Effector memory CD4-positive, alpha-beta T cell (primary cell): ENCODE measurements at regions not wholly inside any gene's neighbourhood (a gene's known extent, or its start where the extent isn't known, plus 50 kb on each side); places are given as distances from the start of the nearest gene placed in this dataset.

Experiments
- DNase-seq, 3 donors: peaks; one replicate each; pipeline ENCODE4 v3.0.0-alpha.2; 2020
- H3K27ac ChIP-seq: 2 replicates; pipeline ENCODE4 v1.7.0; 2013; ENCODE audit warnings: mild to moderate bottlenecking, low read length, moderate library complexity; ENCODE audit not compliant: insufficient read depth, poor library complexity, severe bottlenecking
- H3K27me3 ChIP-seq: replicated peaks from 2 replicates; pipeline ENCODE4 v1.7.0; 2013; ENCODE audit warnings: mild to moderate bottlenecking, low read length; ENCODE audit not compliant: insufficient read depth, control insufficient read depth, poor library complexity, severe bottlenecking
- H3K36me3 ChIP-seq: 2 replicates; pipeline ENCODE4 v1.7.0; 2013; ENCODE audit warnings: mild to moderate bottlenecking, low read length, moderate library complexity; ENCODE audit not compliant: control insufficient read depth, insufficient read depth
- H3K4me1 ChIP-seq: 2 replicates; pipeline ENCODE4 v1.7.0; 2013; ENCODE audit warnings: low read length, mild to moderate bottlenecking; ENCODE audit not compliant: control insufficient read depth, insufficient read depth, poor library complexity, severe bottlenecking
- H3K4me3 ChIP-seq: 2 replicates; pipeline ENCODE4 v1.7.0; 2013; ENCODE audit warnings: low read length, low read depth, mild to moderate bottlenecking; ENCODE audit not compliant: insufficient read depth, poor library complexity, severe bottlenecking
- H3K9me3 ChIP-seq: 2 replicates; pipeline ENCODE4 v1.7.0; 2013; ENCODE audit warnings: mild to moderate bottlenecking, low read length, moderate library complexity; ENCODE audit not compliant: control insufficient read depth

DNA sequence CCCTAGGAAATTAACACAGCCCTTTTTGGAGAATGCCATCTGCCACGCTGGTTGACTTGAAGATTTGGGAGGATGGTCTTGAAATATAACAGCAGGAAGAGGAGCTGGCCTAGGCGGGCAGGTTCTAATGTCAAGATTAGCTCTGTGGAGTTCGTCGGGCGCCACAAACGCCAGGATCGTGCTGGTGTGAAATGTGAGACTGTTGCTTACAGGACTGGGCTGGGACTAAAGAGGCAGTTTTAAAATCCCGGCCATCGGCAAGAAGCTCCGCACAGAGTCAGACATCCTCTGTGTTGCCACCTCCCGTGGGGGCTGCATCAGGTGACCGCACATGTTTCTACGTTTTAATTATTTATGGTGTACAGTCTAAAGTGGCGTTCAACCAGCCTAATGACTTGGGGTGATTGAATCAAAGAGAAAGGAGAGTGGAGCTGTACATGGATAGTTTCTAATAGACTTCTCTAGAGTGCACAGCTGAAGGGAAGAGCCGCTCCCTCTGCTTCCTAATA, 99.4 kb upstream of the BCL11A start:
- Histone ChIP-seq H3K27ac (no peak overlapping the region), H3K27me3 (no peaks in the 10 kb centered on the region), H3K9me3 (no peaks in the 10 kb centered on the region), H3K36me3 (no peaks in the 10 kb centered on the region), H3K4me1 (no peaks in the 10 kb centered on the region), H3K4me3 (no peak overlapping the region)
- no peak for DNase-seq

- H3K27me3 ChIP-seq, result no peaks in the 10 kb centered on the region
- no peak overlapping the region for H3K4me3 ChIP-seq
- H3K9me3 ChIP-seq, result no peaks in the 10 kb centered on the region
- H3K4me1 ChIP-seq, result no peaks in the 10 kb centered on the region
- no peak overlapping the region for H3K27ac ChIP-seq
- no peaks in the 10 kb centered on the region for H3K36me3 ChIP-seq
- no peak for DNase-seq
These were observed 98.4 kb upstream of the PAPOLG start for GRCh38 chr2:60657673-60658072.

- no peak for DNase-seq
- no peaks in the 10 kb centered on the region for H3K9me3 ChIP-seq
- no peaks in the 10 kb centered on the region for H3K27me3 ChIP-seq
- H3K4me1 ChIP-seq, result no peaks in the 10 kb centered on the region
- no peak overlapping the region for H3K27ac ChIP-seq
- no peak overlapping the region for H3K4me3 ChIP-seq
- H3K36me3 ChIP-seq, result no peaks in the 10 kb centered on the region
These were observed 97.0 kb upstream of the PAPOLG start for GRCh38 chr2:60659026-60659425.

DNA sequence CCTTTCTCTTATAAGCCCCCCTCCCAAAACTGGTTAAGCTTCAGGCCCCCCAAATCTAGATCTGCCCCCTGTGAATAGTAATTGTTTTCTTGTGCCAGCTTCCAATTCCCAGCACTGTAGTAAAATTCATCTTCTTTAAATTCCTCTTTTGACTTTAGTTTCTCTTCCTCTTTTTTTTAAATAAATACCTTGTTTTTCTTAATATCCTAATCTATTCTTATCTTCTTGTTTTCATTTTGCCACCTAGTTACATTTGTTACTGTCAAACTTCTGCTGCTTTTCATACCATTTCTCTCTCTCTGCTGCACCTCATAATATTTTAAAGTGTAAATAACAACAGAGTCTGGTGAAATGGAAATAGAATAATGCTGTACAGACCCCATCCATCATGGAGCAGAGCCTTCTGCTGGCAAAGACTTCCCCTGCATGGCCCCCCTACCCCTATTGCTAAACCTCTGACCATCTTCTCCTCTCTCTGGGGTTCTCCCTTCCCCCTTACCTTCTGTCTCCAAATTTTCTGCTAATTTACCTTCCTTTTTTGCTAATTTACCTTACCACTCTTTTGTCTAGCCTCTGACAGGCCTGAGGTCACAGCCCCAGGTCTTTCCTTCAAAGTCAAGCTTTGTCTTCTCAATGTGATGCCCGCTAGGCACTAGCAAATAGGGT, 94.9 kb upstream of the PAPOLG start:
- no peak overlapping the region for H3K4me3 ChIP-seq
- no peak overlapping the region for H3K27ac ChIP-seq
- H3K9me3 ChIP-seq, result no peaks in the 10 kb centered on the region
- no peaks in the 10 kb centered on the region for H3K4me1 ChIP-seq
- no peaks in the 10 kb centered on the region for H3K27me3 ChIP-seq
- H3K36me3 ChIP-seq, result no peaks in the 10 kb centered on the region
- no peak for DNase-seq

DNA sequence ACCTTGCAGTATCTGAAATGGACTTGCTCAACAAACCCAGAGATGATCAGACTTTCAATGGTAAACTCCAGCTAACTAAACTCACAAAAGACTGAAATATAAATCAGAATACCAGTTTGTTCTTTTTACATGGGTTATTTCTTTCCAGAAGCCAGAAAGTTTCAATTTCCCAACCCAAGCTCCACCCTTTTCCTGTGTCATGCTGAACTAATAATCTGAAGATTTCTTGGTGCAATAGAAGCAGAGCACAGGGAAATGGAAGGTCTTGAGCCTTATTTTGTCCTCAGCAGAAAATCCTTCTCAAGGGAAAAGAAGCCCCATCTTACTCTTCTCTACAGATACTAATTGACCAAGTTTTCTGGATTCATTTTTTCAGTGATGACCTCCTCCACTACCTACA, 93.3 kb upstream of the PAPOLG start:
- Histone ChIP-seq H3K36me3 (no peaks in the 10 kb centered on the region), H3K27ac (no peak overlapping the region), H3K27me3 (no peaks in the 10 kb centered on the region), H3K4me1 (no peaks in the 10 kb centered on the region), H3K9me3 (no peaks in the 10 kb centered on the region), H3K4me3 (no peak overlapping the region)
- DNase-seq, result no peak

DNA sequence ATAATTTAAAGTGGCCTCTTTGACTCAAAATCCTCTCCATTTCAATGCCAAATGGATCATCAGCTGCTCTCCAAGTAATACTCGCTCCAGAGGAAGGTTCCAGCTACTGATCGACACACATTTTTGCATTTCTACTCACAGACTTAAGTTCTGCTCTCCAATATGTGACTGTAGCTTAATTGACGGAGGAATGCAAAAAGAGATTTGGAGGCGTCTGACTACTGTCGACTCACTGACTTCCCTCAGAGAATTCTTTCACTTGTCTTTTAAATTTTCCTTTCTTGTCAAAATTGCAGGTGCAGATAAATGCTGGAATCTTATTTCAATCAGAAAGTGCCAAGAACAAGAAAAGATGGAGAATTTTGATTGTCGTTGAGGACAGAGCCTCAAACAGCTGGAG, 84.1 kb upstream of the PAPOLG start:
- H3K4me3 ChIP-seq, result no peak overlapping the region
- no peaks in the 10 kb centered on the region for H3K27me3 ChIP-seq
- no peak overlapping the region for H3K27ac ChIP-seq
- no peaks in the 10 kb centered on the region for H3K9me3 ChIP-seq
- H3K36me3 ChIP-seq, result no peaks in the 10 kb centered on the region
- no peaks in the 10 kb centered on the region for H3K4me1 ChIP-seq
- DNase-seq, result no peak

- DNase-seq, result peak; percentile 34 to 57 (median 44)
- H3K9me3 ChIP-seq, result no peaks in the 10 kb centered on the region
These were observed 81.4 kb upstream of the PAPOLG start for GRCh38 chr2:60674524-60675165.

DNA sequence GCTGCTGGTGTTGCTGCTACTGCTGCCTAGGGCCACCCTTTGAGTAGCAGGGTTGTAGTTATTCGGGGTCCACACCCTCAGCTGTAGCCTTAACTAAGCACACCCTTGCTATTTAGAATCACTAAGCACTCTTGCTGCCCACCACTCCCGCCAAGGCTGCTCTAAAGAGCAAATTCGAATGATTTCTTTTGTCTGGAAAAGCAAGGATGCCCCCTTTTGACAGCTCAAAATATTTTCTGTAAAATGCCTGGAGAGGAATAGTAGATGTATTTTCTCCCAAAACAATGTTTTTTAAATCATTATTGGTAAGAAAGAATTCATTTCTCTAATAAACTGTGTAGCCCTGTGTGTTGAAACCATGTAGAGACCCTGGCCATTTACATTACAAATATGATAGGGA, 80.8 kb upstream of the PAPOLG start:
- Histone ChIP-seq H3K27me3 (no peaks in the 10 kb centered on the region), H3K36me3 (no peaks in the 10 kb centered on the region)
- no peak for DNase-seq

More at GRCh38 chr2:60674524-60675165, 81.4 kb upstream of the PAPOLG start:
- Histone ChIP-seq H3K4me1 (no peaks in the 10 kb centered on the region), H3K27ac (no peak overlapping the region), H3K4me3 (no peak overlapping the region), H3K27me3 (no peaks in the 10 kb centered on the region), H3K36me3 (no peaks in the 10 kb centered on the region)

DNA sequence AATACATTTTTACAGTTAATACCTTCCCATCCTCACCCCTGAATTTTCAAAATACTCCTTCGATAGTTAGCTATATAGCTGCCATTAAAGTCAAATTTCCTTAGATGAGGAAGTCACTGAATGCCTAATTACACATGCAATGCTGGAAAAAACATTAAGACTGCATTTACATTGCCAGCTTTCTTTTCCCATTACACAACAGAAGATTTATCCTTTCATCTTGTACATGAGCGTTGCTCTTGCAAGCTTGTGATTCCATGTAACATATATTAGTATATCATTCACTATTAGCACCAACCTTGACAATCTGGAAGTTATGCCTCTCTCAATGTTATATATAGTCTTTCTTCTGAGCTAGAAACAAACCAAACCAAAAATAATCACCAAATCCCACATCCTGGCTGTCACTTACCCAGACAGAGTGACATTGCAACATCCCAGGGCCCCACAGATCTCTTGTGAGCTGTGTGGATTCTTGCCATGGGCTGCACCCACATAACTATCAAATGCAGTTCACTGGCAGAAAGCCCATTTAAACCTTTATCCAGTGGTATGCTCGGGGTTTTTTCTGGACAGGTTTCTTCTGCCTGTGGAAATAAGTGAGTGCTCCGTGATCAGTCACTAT, 79.2 kb upstream of the PAPOLG start:
- Histone ChIP-seq H3K27ac (no peak overlapping the region), H3K9me3 (no peaks in the 10 kb centered on the region), H3K27me3 (no peaks in the 10 kb centered on the region), H3K4me1 (no peaks in the 10 kb centered on the region), H3K4me3 (no peak overlapping the region), H3K36me3 (no peaks in the 10 kb centered on the region)
- no peak for DNase-seq

More for the DNA sequence above, 80.8 kb upstream of the PAPOLG start:
- no peaks in the 10 kb centered on the region for H3K9me3 ChIP-seq
- no peak overlapping the region for H3K4me3 ChIP-seq
- H3K4me1 ChIP-seq, result no peaks in the 10 kb centered on the region
- no peak overlapping the region for H3K27ac ChIP-seq

- Histone ChIP-seq H3K9me3 (no peaks in the 10 kb centered on the region), H3K27ac (no peak overlapping the region), H3K4me3 (no peak overlapping the region), H3K36me3 (no peaks in the 10 kb centered on the region), H3K4me1 (no peaks in the 10 kb centered on the region), H3K27me3 (no peaks in the 10 kb centered on the region)
- no peak for DNase-seq
These were observed 78.7 kb upstream of the PAPOLG start for GRCh38 chr2:60677356-60677755.
